Esophagus squamous epithelium (tissue), 4 donors: ENCODE measurements at regions not wholly inside any gene's neighbourhood (a gene's known extent, or its start where the extent isn't known, plus 50 kb on each side); places are given as distances from the start of the nearest gene placed in this dataset.

ENCODE experiments used
- POLR2A ChIP-seq, 4 donors: fragments of 450-650 bp; IDR thresholded peaks; one replicate each; pipeline ENCODE4 v1.6.1; 2017; ENCODE audit warnings: antibody characterized with exemption in 4 of 4, mild to moderate bottlenecking in 4 of 4, moderate library complexity in 3 of 4
- TF ChIP-seq, protein P1 (sequence below), 6 experiments: fragments of 450-650 bp in 4 of 6; fragments of 200-600 bp in 2 of 6; sonication (generic) in 2 of 6; IDR thresholded peaks; one replicate each; pipeline ENCODE4 v1.5.1; 2016 to 2019; ENCODE audit warnings: antibody characterized with exemption in 6 of 6, mild to moderate bottlenecking in 4 of 6, moderate library complexity in 4 of 6

GRCh38 chr9:129478961-129479630, 141.8 kb downstream of the C9orf50 start:
- TF ChIP-seq, protein P1, sequence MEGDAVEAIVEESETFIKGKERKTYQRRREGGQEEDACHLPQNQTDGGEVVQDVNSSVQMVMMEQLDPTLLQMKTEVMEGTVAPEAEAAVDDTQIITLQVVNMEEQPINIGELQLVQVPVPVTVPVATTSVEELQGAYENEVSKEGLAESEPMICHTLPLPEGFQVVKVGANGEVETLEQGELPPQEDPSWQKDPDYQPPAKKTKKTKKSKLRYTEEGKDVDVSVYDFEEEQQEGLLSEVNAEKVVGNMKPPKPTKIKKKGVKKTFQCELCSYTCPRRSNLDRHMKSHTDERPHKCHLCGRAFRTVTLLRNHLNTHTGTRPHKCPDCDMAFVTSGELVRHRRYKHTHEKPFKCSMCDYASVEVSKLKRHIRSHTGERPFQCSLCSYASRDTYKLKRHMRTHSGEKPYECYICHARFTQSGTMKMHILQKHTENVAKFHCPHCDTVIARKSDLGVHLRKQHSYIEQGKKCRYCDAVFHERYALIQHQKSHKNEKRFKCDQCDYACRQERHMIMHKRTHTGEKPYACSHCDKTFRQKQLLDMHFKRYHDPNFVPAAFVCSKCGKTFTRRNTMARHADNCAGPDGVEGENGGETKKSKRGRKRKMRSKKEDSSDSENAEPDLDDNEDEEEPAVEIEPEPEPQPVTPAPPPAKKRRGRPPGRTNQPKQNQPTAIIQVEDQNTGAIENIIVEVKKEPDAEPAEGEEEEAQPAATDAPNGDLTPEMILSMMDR (IDR thresholded peaks at IDR 0.05): no peak
- no peak for TF ChIP-seq POLR2A (IDR thresholded peaks at IDR 0.05)
